SK-N-SH (cell line): ENCODE measurements at regions not wholly inside any gene's neighbourhood (a gene's known extent, or its start where the extent isn't known, plus 50 kb on each side); places are given as distances from the start of the nearest gene placed in this dataset.

Experiments used
- CTCF ChIP-seq: fragments of 200-600 bp; sonication (generic); IDR thresholded peaks from 2 replicates; pipeline ENCODE4 v1.6.1; 2017; ENCODE audit warnings: antibody characterized with exemption, mild to moderate bottlenecking, moderate library complexity
- ELF1 ChIP-seq: IDR thresholded peaks from 2 replicates; pipeline ENCODE4 v1.4.0; 2012
- EZH2phosphoT487 ChIP-seq: fragments of 200-600 bp; sonication (generic); IDR thresholded peaks from 2 replicates; pipeline ENCODE4 v1.6.1; 2017; ENCODE audit warnings: low read depth, mixed run types, mild to moderate bottlenecking, antibody characterized with exemption, moderate library complexity, borderline replicate concordance
- IRF3 ChIP-seq: fragments of 150-350 bp; IDR thresholded peaks from 2 replicates; pipeline ENCODE4 v1.6.1; 2016; ENCODE audit warnings: mild to moderate bottlenecking, low read depth, low read length
- JUND ChIP-seq: IDR thresholded peaks from 2 replicates; pipeline ENCODE4 v1.4.0; 2012
- MAX ChIP-seq: IDR thresholded peaks from 2 replicates; pipeline ENCODE4 v1.4.0; 2012; ENCODE audit warnings: low read depth
- NFIC ChIP-seq: IDR thresholded peaks from 2 replicates; pipeline ENCODE4 v1.4.0; 2012; ENCODE audit warnings: borderline replicate concordance
- NRF1 ChIP-seq: IDR thresholded peaks from 2 replicates; pipeline ENCODE4 v1.6.1; 2012; ENCODE audit warnings: low read depth, mild to moderate bottlenecking, low read length
- POLR2AphosphoS5 ChIP-seq: IDR thresholded peaks from 2 replicates; pipeline ENCODE4 v1.6.1; 2012; ENCODE audit warnings: low read depth, low read length
- RAD21 ChIP-seq: IDR thresholded peaks from 2 replicates; pipeline ENCODE4 v1.6.1; 2012; ENCODE audit warnings: mild to moderate bottlenecking, low read length
- REST ChIP-seq: IDR thresholded peaks from 2 replicates; pipeline ENCODE4 v1.6.1; 2012; ENCODE audit warnings: mild to moderate bottlenecking, low read depth, low read length, moderate library complexity
- USF2 ChIP-seq: fragments of 150-350 bp; IDR thresholded peaks from 2 replicates; pipeline ENCODE4 v1.6.1; 2017; ENCODE audit warnings: antibody characterized with exemption, low read length, low read depth, borderline replicate concordance
- YY1 ChIP-seq: IDR thresholded peaks from 2 replicates; pipeline ENCODE4 v1.4.0; 2012; ENCODE audit warnings: low read depth, mild to moderate bottlenecking

- no peak for TF ChIP-seq CTCF
- no peak for TF ChIP-seq MAX
- TF ChIP-seq JUND, result no peak
- TF ChIP-seq RAD21, result no peak
- no peak for TF ChIP-seq REST
- TF ChIP-seq YY1, result no peak
- TF ChIP-seq POLR2AphosphoS5, result no peak
- no peak for TF ChIP-seq NFIC
- TF ChIP-seq EZH2phosphoT487, result no peak
- TF ChIP-seq ELF1, result no peak
- no peak for TF ChIP-seq USF2
- no peak for TF ChIP-seq NRF1
- TF ChIP-seq IRF3, result no peak
Measured at GRCh38 chr1:184882957-184883815, 91.1 kb downstream of the NIBAN1 start.
